HG02642 (cell line): ENCODE measurements at regions not wholly inside any gene's neighbourhood (a gene's known extent, or its start where the extent isn't known, plus 50 kb on each side); places are given as distances from the start of the nearest gene placed in this dataset.

ENCODE experiments used
- ATAC-seq: cut with Tn5 transposase; IDR thresholded peaks from one replicate; pipeline ENCODE4 v1.9.1; 2021; ENCODE audit warnings: mild to moderate bottlenecking; ENCODE audit not compliant: unreplicated experiment, poor library complexity

GRCh38 chr6:95135182-95135581, 442.2 kb upstream of the MANEA start:
- ATAC-seq, result no peak

DNA sequence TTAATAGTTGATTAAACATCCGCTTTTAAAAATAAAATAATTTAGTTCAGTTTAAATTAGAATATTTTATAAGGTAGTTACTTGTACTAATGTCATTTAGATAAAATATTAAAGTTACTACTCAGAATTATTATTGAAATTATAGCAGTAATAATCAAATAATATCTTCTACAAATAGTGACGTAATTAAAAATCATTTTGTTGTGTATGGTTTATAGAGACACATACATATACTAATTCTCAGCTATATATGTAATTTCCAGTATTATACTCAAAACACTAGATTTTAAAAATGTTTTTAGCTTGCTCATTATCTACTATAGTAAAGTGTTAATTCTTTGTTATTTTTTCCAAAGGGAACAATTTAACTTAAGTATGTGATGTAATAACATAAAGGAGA, 435.2 kb upstream of the MANEA start:
- ATAC-seq, result no peak

GRCh38 chr6:95142661-95143335, 434.5 kb upstream of the MANEA start:
- ATAC-seq, result no peak

DNA sequence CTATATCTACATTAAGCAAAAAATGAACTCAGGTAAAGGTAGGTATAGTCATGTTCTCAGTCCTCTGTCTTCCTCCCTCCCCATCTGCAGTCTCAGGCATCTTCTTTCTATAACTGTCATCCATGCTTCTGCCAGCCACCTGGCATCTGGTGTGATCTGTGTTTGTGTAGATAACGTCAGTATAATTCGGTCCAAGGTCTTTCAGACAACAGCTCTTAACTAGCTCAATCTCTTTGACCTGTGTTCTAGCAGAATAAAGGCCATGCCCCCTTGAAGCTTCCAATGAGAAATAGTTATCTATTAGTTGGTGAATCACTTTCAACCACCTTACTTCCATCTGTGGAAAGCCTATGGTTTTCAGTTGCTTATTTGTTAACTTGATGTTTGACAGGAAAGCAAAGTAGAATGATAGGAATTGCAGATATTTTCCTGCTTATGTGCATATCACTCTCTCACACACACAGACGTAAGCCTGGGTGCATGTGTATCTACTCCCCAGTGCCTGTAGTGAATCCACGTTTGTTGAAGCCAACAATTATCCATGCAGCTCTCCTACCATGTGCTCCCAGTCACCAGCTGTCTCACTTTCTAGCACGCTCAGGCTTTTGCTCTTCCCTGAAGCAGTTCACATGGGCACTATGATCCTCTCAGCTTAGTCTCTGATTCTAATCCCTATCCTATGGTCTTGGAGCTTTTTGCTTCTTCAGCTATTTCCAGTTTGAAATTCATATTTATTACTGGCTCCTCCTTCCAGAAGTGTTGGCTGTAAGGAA, 433.7 kb upstream of the MANEA start:
- ATAC-seq, result no peak

DNA sequence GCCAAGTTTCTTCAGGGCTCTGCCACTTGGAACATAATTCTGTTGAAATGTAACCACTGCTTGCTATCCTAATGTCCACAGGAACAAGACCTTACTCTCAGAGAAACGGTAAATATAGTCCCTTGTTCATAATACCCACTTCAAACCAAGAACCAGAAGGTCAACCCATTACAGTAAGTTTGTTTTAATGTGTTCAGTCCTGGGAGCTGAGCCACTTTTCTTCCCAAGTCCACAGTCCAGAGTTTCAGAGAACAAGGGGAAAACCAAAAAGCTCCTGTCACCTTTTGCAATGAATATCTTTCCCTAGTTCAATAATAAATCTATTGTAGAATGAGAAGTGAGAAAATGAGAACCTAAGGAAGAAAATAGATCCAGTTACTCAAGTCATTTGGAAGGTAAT, 431.9 kb upstream of the MANEA start:
- ATAC-seq, result no peak

DNA sequence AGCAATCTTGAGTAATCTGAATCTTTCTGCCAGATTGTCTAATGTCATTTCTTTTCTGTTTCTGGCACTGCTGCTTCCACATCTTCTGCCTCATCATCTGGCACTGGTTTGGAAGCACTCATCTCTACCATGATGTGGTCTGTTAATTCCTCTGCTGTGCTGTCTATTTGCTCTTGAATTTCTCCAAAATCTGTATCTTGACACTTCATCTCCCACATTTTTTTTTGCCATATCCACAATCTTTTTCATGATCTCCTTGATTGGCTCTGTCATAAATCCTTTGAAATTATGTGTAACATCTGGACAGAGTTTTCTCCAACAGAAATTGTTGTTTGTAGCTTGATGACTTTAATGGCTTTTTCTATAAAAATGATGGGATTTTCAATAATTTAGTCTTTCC, 417.8 kb upstream of the MANEA start:
- no peak for ATAC-seq

- ATAC-seq, result no peak
Observed at GRCh38 chr6:95169775-95170174, 407.6 kb upstream of the MANEA start.

GRCh38 chr6:95175927-95176675, 401.2 kb upstream of the MANEA start:
- ATAC-seq, result no peak

DNA sequence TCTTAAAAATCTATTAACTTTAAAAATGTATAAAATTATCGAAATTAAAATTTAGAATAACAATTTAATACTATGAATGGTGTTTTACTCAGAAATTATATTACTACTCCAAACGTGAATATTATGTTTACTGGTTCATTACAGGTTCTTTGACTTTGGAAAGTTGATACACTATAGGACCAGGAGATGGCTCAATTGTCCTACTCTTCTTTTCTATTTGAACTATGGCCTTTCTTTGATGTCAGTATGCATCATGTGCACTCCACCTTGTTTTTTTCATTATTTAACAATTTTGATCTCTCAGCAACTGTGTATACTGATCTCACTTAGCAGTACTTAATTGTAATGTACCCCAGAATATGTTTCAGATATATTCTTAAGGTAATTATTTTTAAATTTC, 391.5 kb upstream of the MANEA start:
- ATAC-seq, result no peak

- ATAC-seq, result no peak
Observed at GRCh38 chr6:95186710-95187109, 390.6 kb upstream of the MANEA start.

- no peak for ATAC-seq
Observed at GRCh38 chr6:95197590-95197989, 379.7 kb upstream of the MANEA start.

DNA sequence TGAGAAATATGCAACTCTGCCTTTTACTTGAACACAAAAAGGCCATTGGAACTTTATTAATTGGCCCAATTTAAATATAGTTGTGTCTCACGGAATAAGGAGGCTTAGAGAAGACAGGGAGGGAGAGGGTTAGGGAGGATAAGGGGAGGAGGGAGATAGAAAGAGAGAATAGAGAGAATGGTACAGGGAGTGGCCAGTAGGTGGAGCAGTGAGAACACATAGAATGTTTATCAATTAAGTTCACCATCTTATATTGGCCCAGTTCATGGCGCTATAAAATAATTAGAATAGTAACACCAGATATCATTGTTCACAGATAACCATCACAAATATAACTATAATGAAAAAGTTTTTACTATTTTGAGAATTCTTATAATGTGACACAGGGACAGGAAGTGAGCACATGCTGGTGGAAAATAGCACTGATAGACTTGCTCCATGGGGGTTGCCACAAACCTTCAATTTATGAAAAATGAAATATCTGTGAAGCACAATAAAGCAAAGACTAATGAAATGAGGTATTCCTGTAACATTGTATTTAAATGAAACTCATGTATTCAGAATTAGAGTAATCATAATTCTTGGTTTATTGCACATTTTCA, 374.1 kb upstream of the MANEA start:
- ATAC-seq, result peak; percentile 96

- ATAC-seq, result no peak
Observed at GRCh38 chr6:95204178-95204577, 373.2 kb upstream of the MANEA start.

DNA sequence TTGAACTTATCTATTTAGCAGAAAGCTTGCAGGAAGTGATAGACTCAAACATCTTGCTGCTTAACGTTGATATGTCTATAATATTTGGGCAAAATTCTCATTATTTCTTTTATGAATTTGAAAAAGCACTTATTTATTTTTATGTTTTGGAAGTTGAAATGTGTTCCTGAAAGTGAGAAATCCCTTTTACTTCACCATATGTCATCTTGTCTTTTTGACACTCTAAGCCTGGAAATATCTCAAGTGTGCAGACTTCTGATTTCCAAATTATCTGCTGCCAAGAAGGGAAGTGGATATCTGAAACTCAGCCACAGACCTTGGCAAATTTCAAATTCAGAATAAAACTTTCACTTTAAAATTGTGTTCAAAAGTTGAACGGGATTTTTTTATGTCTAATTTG, 368.7 kb upstream of the MANEA start:
- no peak for ATAC-seq

DNA sequence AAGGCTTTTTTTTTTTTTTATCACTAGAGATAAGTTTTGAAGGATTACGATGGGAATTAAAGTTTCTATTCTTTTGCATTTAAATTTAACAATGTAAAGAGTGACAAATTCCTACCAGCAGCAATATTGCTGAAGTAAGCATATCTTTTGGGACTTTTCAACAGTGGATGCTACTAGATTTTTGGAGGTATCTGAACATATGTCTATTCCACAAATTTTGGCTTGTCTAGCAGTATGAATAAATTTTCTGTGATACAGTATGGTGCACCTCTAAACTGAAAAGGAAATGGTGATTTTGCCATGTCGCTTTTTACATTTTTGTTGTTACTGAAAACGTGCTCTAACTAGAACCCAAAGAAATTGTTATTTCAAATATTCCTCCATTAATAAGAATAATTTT, 368.3 kb upstream of the MANEA start:
- no peak for ATAC-seq

- no peak for ATAC-seq
Observed at GRCh38 chr6:95216555-95216954, 360.8 kb upstream of the MANEA start.

DNA sequence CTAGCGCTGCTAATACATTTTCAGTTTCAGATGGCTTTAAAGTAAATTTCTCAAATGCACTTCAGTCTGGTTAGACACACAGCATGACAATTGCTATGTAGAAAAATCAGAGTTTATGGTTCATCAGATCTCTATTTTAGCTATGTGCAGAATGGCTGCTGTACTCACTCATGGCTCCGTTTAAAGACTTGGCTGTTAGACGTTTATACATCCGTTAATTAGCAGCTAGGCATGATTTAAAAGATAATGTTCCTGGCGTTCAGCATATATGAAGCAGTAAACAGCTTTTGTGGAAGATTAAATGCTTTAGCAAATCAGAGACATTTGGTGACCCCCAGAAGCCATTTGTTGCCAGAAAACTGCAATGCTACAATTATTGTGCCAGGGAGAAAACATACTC, 350.0 kb upstream of the MANEA start:
- ATAC-seq, result no peak

GRCh38 chr6:95228636-95229035, 348.7 kb upstream of the MANEA start:
- ATAC-seq, result no peak

DNA sequence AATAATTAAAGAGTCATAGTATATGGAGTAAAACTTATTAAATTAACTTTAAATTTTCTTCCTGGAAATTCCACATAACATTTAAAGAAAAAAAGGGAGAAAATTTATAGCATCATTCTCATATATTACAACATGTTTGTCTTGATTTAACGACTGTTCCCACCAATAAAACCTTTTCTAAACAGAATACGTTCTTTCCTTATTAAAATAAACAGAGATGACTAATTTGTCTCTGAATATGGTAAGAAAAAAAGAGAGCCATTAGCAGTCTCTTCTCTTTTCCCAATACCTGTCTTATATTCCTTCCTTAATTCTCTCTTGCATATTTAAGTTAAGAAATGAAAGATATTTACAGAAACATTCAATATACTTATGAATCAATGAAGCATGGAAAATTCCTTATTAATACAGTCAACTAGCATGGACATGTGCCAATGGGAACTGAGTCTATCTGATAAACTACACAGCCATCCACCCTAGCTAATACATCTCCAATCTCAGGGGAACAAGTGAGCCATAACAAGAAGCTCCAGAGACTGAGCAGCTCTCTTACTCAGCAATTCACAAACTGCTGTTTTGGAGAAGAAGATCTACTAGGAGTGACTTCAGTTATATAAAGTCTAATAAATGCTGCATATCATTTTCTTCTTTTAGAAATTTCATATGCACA, 347.1 kb upstream of the MANEA start:
- ATAC-seq, result no peak

- ATAC-seq, result no peak
Observed at GRCh38 chr6:95231416-95231815, 345.9 kb upstream of the MANEA start.
